ENCODE measurements at regions not wholly inside any gene's neighbourhood (a gene's known extent, or its start where the extent isn't known, plus 50 kb on each side); places are given as distances from the start of the nearest gene placed in this dataset.

GRCh38 chr13:74571811-74572210, 437.6 kb upstream of the KLF12 start:
- 67% methylated on average over 4 of the region's 4 CpGs for WGBS (ENCODE audit: insufficient coverage, low coverage, low lambda C conversion rate, missing lambda C conversion rate)
- H3K4me3 ChIP-seq, result no peak overlapping the region
- TF ChIP-seq CTCF (IDR thresholded peaks at IDR 0.05) (no peak), POLR2A (IDR thresholded peaks at IDR 0.05) (no peak)
- H3K27me3 ChIP-seq, result no peaks in the 10 kb centered on the region
- H3K27ac ChIP-seq, result no peak overlapping the region
- ATAC-seq (no peak), DNase-seq (no peak)
- intact Hi-C loops (cut with DNase I), result no loop called here
- no peaks in the 10 kb centered on the region for H3K9me3 ChIP-seq
- no peaks in the 10 kb centered on the region for H3K36me3 ChIP-seq
- H3K4me1 ChIP-seq, result no peaks in the 10 kb centered on the region

- no peaks in the 10 kb centered on the region for H3K36me3 ChIP-seq
- intact Hi-C loops (cut with DNase I), result no loop called here
- H3K27ac ChIP-seq, result no peak overlapping the region
- DNase-seq (no peak), ATAC-seq (no peak)
- WGBS (ENCODE audit: insufficient coverage, low coverage, low lambda C conversion rate, missing lambda C conversion rate), result 54% methylated on average over 2 of the region's 2 CpGs
- TF ChIP-seq CTCF (IDR thresholded peaks at IDR 0.05), result no peak
- no peak for TF ChIP-seq POLR2A (IDR thresholded peaks at IDR 0.05)
- H3K9me3 ChIP-seq, result no peaks in the 10 kb centered on the region
- H3K27me3 ChIP-seq, result no peaks in the 10 kb centered on the region
- no peaks in the 10 kb centered on the region for H3K4me1 ChIP-seq
- H3K4me3 ChIP-seq, result no peak overlapping the region
Observed at GRCh38 chr13:74570834-74571233, 436.6 kb upstream of the KLF12 start.

GRCh38 chr13:74570046-74570445, 435.8 kb upstream of the KLF12 start:
- no peaks in the 10 kb centered on the region for H3K9me3 ChIP-seq
- no peaks in the 10 kb centered on the region for H3K36me3 ChIP-seq
- no peaks in the 10 kb centered on the region for H3K4me1 ChIP-seq
- no peaks in the 10 kb centered on the region for H3K27me3 ChIP-seq
- DNase-seq (no peak), ATAC-seq (no peak)
- TF ChIP-seq CTCF (IDR thresholded peaks at IDR 0.05) (no peak), POLR2A (IDR thresholded peaks at IDR 0.05) (no peak)
- intact Hi-C loops (cut with DNase I), result no loop called here
- H3K4me3 ChIP-seq, result no peak overlapping the region
- WGBS (ENCODE audit: insufficient coverage, low coverage, low lambda C conversion rate, missing lambda C conversion rate), result 88% methylated on average over 1 of the region's 1 CpG
- no peak overlapping the region for H3K27ac ChIP-seq

- intact Hi-C loops (cut with DNase I), result no loop called here
Observed at GRCh38 chr13:74569251-74569650, 435.0 kb upstream of the KLF12 start.

More at GRCh38 chr13:74569251-74569650, 435.0 kb upstream of the KLF12 start:
- no peak for TF ChIP-seq CTCF (IDR thresholded peaks at IDR 0.05)
- TF ChIP-seq POLR2A (IDR thresholded peaks at IDR 0.05), result no peak
- DNase-seq (no peak), ATAC-seq (no peak)
- no peak overlapping the region for H3K4me3 ChIP-seq
- H3K36me3 ChIP-seq, result no peaks in the 10 kb centered on the region
- 0% methylated on average over 1 of the region's 1 CpG for WGBS (ENCODE audit: insufficient coverage, low coverage, low lambda C conversion rate, missing lambda C conversion rate)
- no peaks in the 10 kb centered on the region for H3K27me3 ChIP-seq
- H3K9me3 ChIP-seq, result no peaks in the 10 kb centered on the region
- no peak overlapping the region for H3K27ac ChIP-seq
- H3K4me1 ChIP-seq, result no peaks in the 10 kb centered on the region
